Colonic mucosa (tissue), 4 donors: ENCODE measurements at regions not wholly inside any gene's neighbourhood (a gene's known extent, or its start where the extent isn't known, plus 50 kb on each side); places are given as distances from the start of the nearest gene placed in this dataset.

Experiments
- DNase-seq: peaks from one replicate; pipeline ENCODE4 v3.0.0-alpha.2; 2020
- H3K27ac ChIP-seq: fragments of 200-600 bp; one replicate; pipeline ENCODE4 v1.8.0; 2021
- H3K27me3 ChIP-seq: fragments of 200-600 bp; one replicate; pipeline ENCODE4 v1.8.0; 2021
- H3K36me3 ChIP-seq: fragments of 200-600 bp; one replicate; pipeline ENCODE4 v1.8.0; 2021
- H3K4me1 ChIP-seq: fragments of 200-600 bp; one replicate; pipeline ENCODE4 v1.8.0; 2021; ENCODE audit warnings: mild to moderate bottlenecking
- H3K4me3 ChIP-seq: fragments of 200-600 bp; one replicate; pipeline ENCODE4 v1.8.0; 2021
- H3K9ac ChIP-seq, 2 donors: one replicate each; pipeline ENCODE4 v1.7.0; 2013; ENCODE audit warnings: control low read depth in 2 of 2, low read depth in 2 of 2, low read length in 2 of 2
- H3K9me3 ChIP-seq: fragments of 200-600 bp; one replicate; pipeline ENCODE4 v1.8.0; 2021
- CTCF ChIP-seq: fragments of 200-600 bp; IDR thresholded peaks from one replicate; pipeline ENCODE4 v1.8.0; 2022; ENCODE audit warnings: antibody characterized with exemption, mild to moderate bottlenecking
- intact Hi-C: fragments of 100-400 bp; cut with DNase I; formaldehyde crosslinking; loops from one replicate; pipeline ENCODE4 v1.14.1; 2022
- donor health status: healthy.
- donor health status: DM: no; HTN: no; CAD: no.
- donor health status: DM: no; HTN: no; CAD: no.

GRCh38 chr12:85616201-85616600, 220.0 kb downstream of the RASSF9 start:
- Histone ChIP-seq H3K27ac (no peak overlapping the region), H3K4me3 (no peak overlapping the region), H3K9me3 (no peaks in the 10 kb centered on the region), H3K9ac (no peak overlapping the region), H3K4me1 (no peaks in the 10 kb centered on the region), H3K27me3 (no peaks in the 10 kb centered on the region), H3K36me3 (no peaks in the 10 kb centered on the region)
- intact Hi-C loops: no loop called here
- DNase-seq: no peak
- no peak for TF ChIP-seq CTCF

- Histone ChIP-seq H3K36me3 (no peaks in the 10 kb centered on the region), H3K9ac (no peak overlapping the region)
Observed at GRCh38 chr12:85617307-85618091, 218.7 kb downstream of the RASSF9 start.

GRCh38 chr12:85621041-85621440, 215.2 kb downstream of the RASSF9 start:
- intact Hi-C loops: no loop called here
- DNase-seq: no peak
- no peaks in the 10 kb centered on the region for H3K4me1 ChIP-seq
- H3K9ac ChIP-seq: no peak overlapping the region
- no peaks in the 10 kb centered on the region for H3K36me3 ChIP-seq
- no peak overlapping the region for H3K27ac ChIP-seq
- no peaks in the 10 kb centered on the region for H3K9me3 ChIP-seq
- no peak overlapping the region for H3K4me3 ChIP-seq
- no peak for TF ChIP-seq CTCF
- no peaks in the 10 kb centered on the region for H3K27me3 ChIP-seq

More at GRCh38 chr12:85617307-85618091, 218.7 kb downstream of the RASSF9 start:
- intact Hi-C loops: no loop called here
- no peak for TF ChIP-seq CTCF
- DNase-seq: no peak
- no peak overlapping the region for H3K4me3 ChIP-seq
- H3K9me3 ChIP-seq: no peaks in the 10 kb centered on the region
- H3K27ac ChIP-seq: no peak overlapping the region
- H3K27me3 ChIP-seq: no peaks in the 10 kb centered on the region
- H3K4me1 ChIP-seq: no peaks in the 10 kb centered on the region

- Histone ChIP-seq H3K4me1 (no peaks in the 10 kb centered on the region), H3K4me3 (no peak overlapping the region), H3K9ac (no peak overlapping the region), H3K36me3 (no peaks in the 10 kb centered on the region), H3K27me3 (no peaks in the 10 kb centered on the region), H3K9me3 (no peaks in the 10 kb centered on the region), H3K27ac (no peak overlapping the region)
- intact Hi-C loops: no loop called here
- no peak for DNase-seq
- TF ChIP-seq CTCF: no peak
Observed at GRCh38 chr12:85623763-85624162, 212.4 kb downstream of the RASSF9 start.

GRCh38 chr12:85625467-85625866, 210.7 kb downstream of the RASSF9 start:
- Histone ChIP-seq H3K4me3 (no peak overlapping the region), H3K9me3 (no peaks in the 10 kb centered on the region), H3K4me1 (no peaks in the 10 kb centered on the region), H3K36me3 (no peaks in the 10 kb centered on the region), H3K9ac (no peak overlapping the region), H3K27ac (no peak overlapping the region), H3K27me3 (no peaks in the 10 kb centered on the region)
- DNase-seq: no peak
- intact Hi-C loops: no loop called here
- no peak for TF ChIP-seq CTCF
